DMS 273 (cell line): ENCODE measurements at regions not wholly inside any gene's neighbourhood (a gene's known extent, or its start where the extent isn't known, plus 50 kb on each side); places are given as distances from the start of the nearest gene placed in this dataset.
"Not testable (repeated sequence)": the region's sequence is repeated elsewhere in the genome, so short reads cannot be mapped to it uniquely, and the experiment has no call there.

Experiments
- DNase-seq: peaks from one replicate; lab custom pipeline; 2025; ENCODE audit not compliant: unreplicated experiment; lab: John Stamatoyannopoulos, UW

GRCh38 chr15:20292422-20293005 lies 249.1 kb downstream of the GOLGA6L6 start:
- DNase-seq, result not testable (repeated sequence)

GRCh38 chr15:20291616-20292015 lies 250.0 kb downstream of the GOLGA6L6 start:
- not testable (repeated sequence) for DNase-seq

- not testable (repeated sequence) for DNase-seq
Observed at GRCh38 chr15:20290606-20291005, 251.0 kb downstream of the GOLGA6L6 start.

GRCh38 chr15:20289538-20290103 lies 252.0 kb downstream of the GOLGA6L6 start:
- not testable (repeated sequence) for DNase-seq

GRCh38 chr15:20288800-20289537 lies 252.6 kb downstream of the GOLGA6L6 start:
- DNase-seq, result not testable (repeated sequence)

GRCh38 chr15:20286559-20286958 lies 255.0 kb downstream of the GOLGA6L6 start:
- not testable (repeated sequence) for DNase-seq

GRCh38 chr15:20285696-20286300 lies 255.8 kb downstream of the GOLGA6L6 start:
- DNase-seq, result not testable (repeated sequence)

GRCh38 chr15:20284891-20285535 lies 256.6 kb downstream of the GOLGA6L6 start:
- DNase-seq, result not testable (repeated sequence)

- not testable (repeated sequence) for DNase-seq
Observed at GRCh38 chr15:20283651-20284050, 257.9 kb downstream of the GOLGA6L6 start.

GRCh38 chr15:20282491-20282943 lies 259.1 kb downstream of the GOLGA6L6 start:
- DNase-seq, result not testable (repeated sequence)

- DNase-seq, result not testable (repeated sequence)
Observed at GRCh38 chr15:20281567-20282275, 259.9 kb downstream of the GOLGA6L6 start.

GRCh38 chr15:20280933-20281463 lies 260.6 kb downstream of the GOLGA6L6 start:
- DNase-seq, result no peak

GRCh38 chr15:20280141-20280932 lies 261.3 kb downstream of the GOLGA6L6 start:
- DNase-seq, result not testable (repeated sequence)

GRCh38 chr15:20279056-20279455 lies 262.5 kb downstream of the GOLGA6L6 start:
- DNase-seq, result not testable (repeated sequence)

- DNase-seq, result not testable (repeated sequence)
Observed at GRCh38 chr15:20278376-20278775, 263.2 kb downstream of the GOLGA6L6 start.

- not testable (repeated sequence) for DNase-seq
Observed at GRCh38 chr15:20277451-20277850, 264.1 kb downstream of the GOLGA6L6 start.

- DNase-seq, result not testable (repeated sequence)
Observed at GRCh38 chr15:20276312-20277114, 265.1 kb downstream of the GOLGA6L6 start.

- not testable (repeated sequence) for DNase-seq
Observed at GRCh38 chr15:20275373-20275967, 266.1 kb downstream of the GOLGA6L6 start.
